ENCODE measurements at regions not wholly inside any gene's neighbourhood (a gene's known extent, or its start where the extent isn't known, plus 50 kb on each side); places are given as distances from the start of the nearest gene placed in this dataset.

DNA sequence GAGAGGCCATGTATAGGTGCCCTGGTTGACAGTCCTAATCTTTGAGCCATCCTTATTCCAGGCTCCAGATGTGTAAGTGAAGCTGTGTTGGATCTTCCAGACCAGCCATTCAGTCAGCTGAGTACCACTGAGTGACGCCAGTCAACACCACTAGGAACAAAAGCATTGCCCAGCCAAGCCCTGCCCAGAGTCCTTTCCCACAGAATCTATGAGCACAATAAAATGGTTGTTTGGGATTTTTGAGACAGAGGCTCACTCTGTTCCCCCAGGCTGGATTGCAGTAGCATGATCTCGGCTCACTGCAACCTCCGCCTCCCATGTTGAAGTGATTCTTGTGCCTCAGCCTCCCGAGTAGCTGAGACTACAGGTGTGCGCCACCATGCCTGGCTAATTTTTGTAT, 262.5 kb downstream of the BCOR start:
- no peak overlapping the region for H2AFZ ChIP-seq (ENCODE audit: low read depth, low read length, poor library complexity, severe bottlenecking)
- H3K27ac ChIP-seq (ENCODE audit: low read depth, low read length) = no peak overlapping the region
- no peaks in the 10 kb centered on the region for H4K20me1 ChIP-seq (ENCODE audit: insufficient read depth)
- no peak overlapping the region for H3K9ac ChIP-seq (ENCODE audit: low read length)
- ChIA-PET RAD21 (ENCODE audit: low non-redundant PET in 1 of 2, low total read pairs in 2 of 2, uncharacterized antibody in 2 of 2, unreplicated experiment in 2 of 2) (no interaction called here), POLR2A (no interaction called here), CTCF (no interaction called here)
- ATAC-seq (no peak), DNase-seq (ENCODE audit: low read depth, low spot score) (no peak)
- BruUV-seq (replicated peaks) = no TSS peak
- no peaks in the 10 kb centered on the region for H3K9me2 ChIP-seq (ENCODE audit: insufficient read depth)
- no peaks in the 10 kb centered on the region for H3K36me3 ChIP-seq (ENCODE audit: control insufficient read depth in 1 of 2, insufficient read depth in 2 of 2, low read length in 2 of 2)
- no peaks in the 10 kb centered on the region for H3K79me2 ChIP-seq (ENCODE audit: insufficient read depth, low read length)
- H3K4me1 ChIP-seq (ENCODE audit: control insufficient read depth in 1 of 2, insufficient read depth in 2 of 2, low read length in 2 of 2) = no peaks in the 10 kb centered on the region
- no peaks in the 10 kb centered on the region for H3K27me3 ChIP-seq (ENCODE audit: insufficient read depth, low read length)
- no peak overlapping the region for H3K4me2 ChIP-seq (ENCODE audit: low read length)
- H3K9me3 ChIP-seq (ENCODE audit: control insufficient read depth in 1 of 2, insufficient read depth in 1 of 2, low read depth in 1 of 2, low read length in 2 of 2) = no peaks in the 10 kb centered on the region
- TF ChIP-seq, protein P1, sequence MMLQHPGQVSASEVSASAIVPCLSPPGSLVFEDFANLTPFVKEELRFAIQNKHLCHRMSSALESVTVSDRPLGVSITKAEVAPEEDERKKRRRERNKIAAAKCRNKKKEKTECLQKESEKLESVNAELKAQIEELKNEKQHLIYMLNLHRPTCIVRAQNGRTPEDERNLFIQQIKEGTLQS (IDR thresholded peaks at IDR 0.05) = no peak
- TF ChIP-seq EZH2phosphoT487 (IDR thresholded peaks at IDR 0.05; ENCODE audit: borderline replicate concordance) (no peak), RAD21 (IDR thresholded peaks at IDR 0.05; ENCODE audit: low read depth) (no peak)
- TF ChIP-seq, protein P2, sequence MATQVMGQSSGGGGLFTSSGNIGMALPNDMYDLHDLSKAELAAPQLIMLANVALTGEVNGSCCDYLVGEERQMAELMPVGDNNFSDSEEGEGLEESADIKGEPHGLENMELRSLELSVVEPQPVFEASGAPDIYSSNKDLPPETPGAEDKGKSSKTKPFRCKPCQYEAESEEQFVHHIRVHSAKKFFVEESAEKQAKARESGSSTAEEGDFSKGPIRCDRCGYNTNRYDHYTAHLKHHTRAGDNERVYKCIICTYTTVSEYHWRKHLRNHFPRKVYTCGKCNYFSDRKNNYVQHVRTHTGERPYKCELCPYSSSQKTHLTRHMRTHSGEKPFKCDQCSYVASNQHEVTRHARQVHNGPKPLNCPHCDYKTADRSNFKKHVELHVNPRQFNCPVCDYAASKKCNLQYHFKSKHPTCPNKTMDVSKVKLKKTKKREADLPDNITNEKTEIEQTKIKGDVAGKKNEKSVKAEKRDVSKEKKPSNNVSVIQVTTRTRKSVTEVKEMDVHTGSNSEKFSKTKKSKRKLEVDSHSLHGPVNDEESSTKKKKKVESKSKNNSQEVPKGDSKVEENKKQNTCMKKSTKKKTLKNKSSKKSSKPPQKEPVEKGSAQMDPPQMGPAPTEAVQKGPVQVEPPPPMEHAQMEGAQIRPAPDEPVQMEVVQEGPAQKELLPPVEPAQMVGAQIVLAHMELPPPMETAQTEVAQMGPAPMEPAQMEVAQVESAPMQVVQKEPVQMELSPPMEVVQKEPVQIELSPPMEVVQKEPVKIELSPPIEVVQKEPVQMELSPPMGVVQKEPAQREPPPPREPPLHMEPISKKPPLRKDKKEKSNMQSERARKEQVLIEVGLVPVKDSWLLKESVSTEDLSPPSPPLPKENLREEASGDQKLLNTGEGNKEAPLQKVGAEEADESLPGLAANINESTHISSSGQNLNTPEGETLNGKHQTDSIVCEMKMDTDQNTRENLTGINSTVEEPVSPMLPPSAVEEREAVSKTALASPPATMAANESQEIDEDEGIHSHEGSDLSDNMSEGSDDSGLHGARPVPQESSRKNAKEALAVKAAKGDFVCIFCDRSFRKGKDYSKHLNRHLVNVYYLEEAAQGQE (IDR thresholded peaks at IDR 0.05; ENCODE audit: low read depth) = no peak
- no peak overlapping the region for H3K4me3 ChIP-seq (replicated peaks in 1 of 2; ENCODE audit: low read depth in 1 of 2, low read length in 2 of 2)
- intact Hi-C loops (cut with micrococcal nuclease) = no loop called here

DNA sequence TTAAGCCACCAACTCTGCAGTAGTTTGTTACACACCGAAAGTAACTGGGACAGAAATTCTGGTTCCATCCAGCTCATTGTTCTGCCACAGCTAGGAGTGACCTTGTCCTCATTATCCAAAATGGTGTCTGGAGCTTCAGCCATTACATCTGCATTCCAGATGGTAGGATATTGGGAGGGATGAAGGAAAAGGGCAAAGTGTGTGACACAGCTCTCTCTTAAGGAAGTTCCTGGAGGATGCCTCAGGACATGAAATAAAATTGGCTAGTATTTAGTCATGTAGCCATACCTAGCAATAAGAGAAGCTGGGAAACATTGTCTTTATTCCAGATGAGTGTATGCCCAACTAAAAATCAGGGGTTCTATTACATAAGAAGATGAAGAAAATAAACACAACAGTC, 262.0 kb downstream of the BCOR start:
- Histone ChIP-seq H3K4me2 (ENCODE audit: low read length) (no peak overlapping the region), H3K9me2 (ENCODE audit: insufficient read depth) (no peaks in the 10 kb centered on the region), H3K9me3 (ENCODE audit: control insufficient read depth in 1 of 2, insufficient read depth in 1 of 2, low read depth in 1 of 2, low read length in 2 of 2) (no peaks in the 10 kb centered on the region), H3K27me3 (ENCODE audit: insufficient read depth, low read length) (no peaks in the 10 kb centered on the region), H3K9ac (ENCODE audit: low read length) (no peak overlapping the region), H3K4me1 (ENCODE audit: control insufficient read depth in 1 of 2, insufficient read depth in 2 of 2, low read length in 2 of 2) (no peaks in the 10 kb centered on the region), H3K36me3 (ENCODE audit: control insufficient read depth in 1 of 2, insufficient read depth in 2 of 2, low read length in 2 of 2) (no peaks in the 10 kb centered on the region), H4K20me1 (ENCODE audit: insufficient read depth) (no peaks in the 10 kb centered on the region), H2AFZ (ENCODE audit: low read depth, low read length, poor library complexity, severe bottlenecking) (no peak overlapping the region), H3K79me2 (ENCODE audit: insufficient read depth, low read length) (no peaks in the 10 kb centered on the region), H3K4me3 (replicated peaks in 1 of 2; ENCODE audit: low read depth in 1 of 2, low read length in 2 of 2) (no peak overlapping the region), H3K27ac (ENCODE audit: low read depth, low read length) (no peak overlapping the region)
- BruUV-seq (replicated peaks) = no TSS peak
- intact Hi-C loops (cut with micrococcal nuclease) = no loop called here
- DNase-seq (ENCODE audit: low read depth, low spot score) = no peak
- TF ChIP-seq, protein P2 (IDR thresholded peaks at IDR 0.05; ENCODE audit: low read depth) = no peak
- TF ChIP-seq ZNF274 (IDR thresholded peaks at IDR 0.05; ENCODE audit: low read depth, low read length) (no peak), RAD21 (IDR thresholded peaks at IDR 0.05; ENCODE audit: low read depth) (no peak), FOSL1 (IDR thresholded peaks at IDR 0.05; ENCODE audit: low read depth) (no peak), YY1 (IDR thresholded peaks at IDR 0.05; ENCODE audit: extremely low read depth, insufficient replicate concordance, low read depth, low read length) (no peak), ELF1 (IDR thresholded peaks at IDR 0.05; ENCODE audit: borderline replicate concordance, low read depth) (no peak), POLR2A (IDR thresholded peaks at IDR 0.05; ENCODE audit: borderline replicate concordance, extremely low read depth, insufficient read depth, insufficient read length) (no peak), EZH2 (IDR thresholded peaks at IDR 0.05) (no peak)
- no peak for ATAC-seq
- ChIA-PET POLR2A (no interaction called here), RAD21 (ENCODE audit: low non-redundant PET in 1 of 2, low total read pairs in 2 of 2, uncharacterized antibody in 2 of 2, unreplicated experiment in 2 of 2) (no interaction called here), CTCF (no interaction called here)

Data from HCT116 (cell line).